Activated naive CD8-positive, alpha-beta T cell treated with anti-CD3 and anti-CD28 coated beads for 36 hours (primary cell): ENCODE measurements at regions not wholly inside any gene's neighbourhood (a gene's known extent, or its start where the extent isn't known, plus 50 kb on each side); places are given as distances from the start of the nearest gene placed in this dataset.

Source experiments
- DNase-seq: peaks from one replicate; pipeline ENCODE4 v3.0.0; 2021
- H3K27ac Mint-ChIP-seq: one replicate; pipeline ENCODE4 v1.8.0; 2022; ENCODE audit warnings: mild to moderate bottlenecking, moderate library complexity, mixed read lengths
- H3K27me3 Mint-ChIP-seq: one replicate; pipeline ENCODE4 v1.8.0; 2022; ENCODE audit warnings: mild to moderate bottlenecking, mixed read lengths
- H3K36me3 Mint-ChIP-seq: one replicate; pipeline ENCODE4 v1.8.0; 2021; ENCODE audit warnings: mild to moderate bottlenecking, mixed read lengths
- H3K4me1 Mint-ChIP-seq: one replicate; pipeline ENCODE4 v1.8.0; 2021; ENCODE audit warnings: mixed read lengths
- H3K4me3 Mint-ChIP-seq: one replicate; pipeline ENCODE4 v1.8.0; 2022; ENCODE audit warnings: mild to moderate bottlenecking, moderate library complexity, mixed read lengths
- H3K9me3 Mint-ChIP-seq: one replicate; pipeline ENCODE4 v1.8.0; 2022; ENCODE audit warnings: mixed read lengths

DNA sequence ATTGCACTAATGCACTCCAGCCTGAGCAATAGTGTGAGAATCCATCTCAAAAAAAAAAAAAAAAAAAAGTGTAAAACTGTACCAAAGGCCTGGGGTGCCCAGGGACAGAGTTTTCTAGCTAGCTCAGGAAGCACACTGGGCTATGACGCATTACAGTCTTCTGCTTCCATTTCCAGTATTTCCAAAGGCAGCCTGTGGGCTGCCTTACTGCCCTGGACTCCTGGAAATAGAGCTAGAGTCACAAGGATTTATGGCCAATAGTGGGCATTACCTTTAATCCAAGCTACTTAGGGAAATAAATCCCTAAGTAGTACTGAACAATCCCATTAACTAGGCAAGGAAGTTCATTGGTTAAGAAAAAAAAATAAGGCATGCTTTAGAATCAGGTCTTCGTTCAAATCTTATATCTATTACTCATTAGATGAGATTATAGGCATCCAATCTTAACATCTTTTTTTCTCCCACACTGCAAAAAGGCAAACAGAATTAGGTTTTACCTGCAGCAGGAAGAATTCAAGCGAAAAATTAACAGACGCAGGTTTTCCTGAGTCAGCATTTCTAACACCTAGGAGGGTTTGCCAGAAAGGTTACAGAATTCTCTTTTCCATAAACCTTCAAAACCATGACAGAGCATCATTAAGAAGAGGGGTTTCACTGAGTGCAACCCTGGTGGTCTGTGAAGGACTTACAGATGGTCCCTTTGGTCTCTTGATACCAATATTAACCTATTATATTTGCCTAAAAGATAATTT, 85.6 kb upstream of the CCDC112 start:
- Mint-ChIP-seq H3K36me3 (no peaks in the 10 kb centered on the region), H3K4me3 (no peak overlapping the region), H3K4me1 (peaks cover 2% of the 10 kb centered on the region), H3K27me3 (peaks cover 4% of the 10 kb centered on the region), H3K9me3 (no peaks in the 10 kb centered on the region), H3K27ac (no peak overlapping the region)
- DNase-seq: no peak

DNA sequence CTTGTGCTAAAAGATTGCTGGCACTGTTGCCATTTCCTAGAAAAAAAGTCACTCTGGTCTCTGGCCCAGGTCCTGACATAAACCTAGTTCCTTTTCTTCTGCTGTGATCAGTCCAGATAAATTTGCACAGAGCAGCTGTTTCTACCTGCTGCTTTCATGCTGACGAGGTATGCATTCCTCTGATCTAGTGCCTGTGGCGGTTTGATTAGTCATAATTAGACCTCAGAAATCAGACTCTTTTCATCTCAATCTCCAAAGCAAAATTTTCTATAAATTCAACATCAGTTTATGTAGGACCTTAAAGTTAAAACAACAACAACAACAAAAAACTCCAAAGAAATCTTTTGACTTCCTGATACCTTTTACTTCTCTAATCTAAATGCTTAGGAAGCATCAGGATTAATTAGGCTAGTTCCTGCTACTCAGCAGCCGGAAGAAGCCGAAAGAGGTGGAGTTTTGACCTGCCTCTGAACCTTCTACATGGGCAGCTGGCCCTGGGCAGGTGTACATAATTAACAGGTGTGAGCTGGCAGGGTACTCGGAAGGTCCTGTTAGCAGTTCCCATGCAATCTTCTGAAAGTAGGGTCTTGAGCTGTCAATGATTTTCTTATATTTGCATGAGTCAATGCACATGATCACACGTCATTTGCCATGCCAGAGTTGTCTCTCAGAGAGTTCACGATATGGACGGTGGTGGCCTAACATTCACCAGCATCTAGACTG, 83.3 kb upstream of the CCDC112 start:
- peaks cover 2% of the 10 kb centered on the region for H3K4me1 Mint-ChIP-seq
- H3K9me3 Mint-ChIP-seq: no peaks in the 10 kb centered on the region
- no peak overlapping the region for H3K4me3 Mint-ChIP-seq
- H3K27me3 Mint-ChIP-seq: peaks cover 4% of the 10 kb centered on the region
- H3K36me3 Mint-ChIP-seq: no peaks in the 10 kb centered on the region
- DNase-seq: no peak
- H3K27ac Mint-ChIP-seq: no peak overlapping the region

DNA sequence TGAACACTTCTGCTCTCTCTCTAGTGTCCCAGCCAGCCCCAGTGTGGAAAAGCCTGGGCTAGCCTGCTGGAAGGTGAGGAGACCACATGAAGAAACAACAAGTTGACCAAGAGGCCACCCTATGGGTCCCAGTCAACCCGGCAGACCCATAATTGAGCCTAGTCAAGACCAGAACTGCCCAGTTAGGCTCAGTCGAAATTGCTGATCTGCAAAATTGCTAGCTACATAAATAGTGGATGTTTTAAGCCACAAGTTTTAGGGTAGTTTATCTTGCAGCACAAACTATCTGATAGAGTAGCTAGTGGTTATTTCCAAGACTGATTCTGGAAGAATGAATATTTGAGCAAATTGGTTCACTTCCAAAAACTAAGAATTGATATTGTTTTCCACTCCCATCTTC, 82.3 kb upstream of the CCDC112 start:
- H3K4me1 Mint-ChIP-seq: peaks cover 2% of the 10 kb centered on the region
- no peak for DNase-seq
- H3K9me3 Mint-ChIP-seq: no peaks in the 10 kb centered on the region
- H3K27ac Mint-ChIP-seq: no peak overlapping the region
- H3K4me3 Mint-ChIP-seq: no peak overlapping the region
- H3K36me3 Mint-ChIP-seq: no peaks in the 10 kb centered on the region
- peaks cover 4% of the 10 kb centered on the region for H3K27me3 Mint-ChIP-seq

DNA sequence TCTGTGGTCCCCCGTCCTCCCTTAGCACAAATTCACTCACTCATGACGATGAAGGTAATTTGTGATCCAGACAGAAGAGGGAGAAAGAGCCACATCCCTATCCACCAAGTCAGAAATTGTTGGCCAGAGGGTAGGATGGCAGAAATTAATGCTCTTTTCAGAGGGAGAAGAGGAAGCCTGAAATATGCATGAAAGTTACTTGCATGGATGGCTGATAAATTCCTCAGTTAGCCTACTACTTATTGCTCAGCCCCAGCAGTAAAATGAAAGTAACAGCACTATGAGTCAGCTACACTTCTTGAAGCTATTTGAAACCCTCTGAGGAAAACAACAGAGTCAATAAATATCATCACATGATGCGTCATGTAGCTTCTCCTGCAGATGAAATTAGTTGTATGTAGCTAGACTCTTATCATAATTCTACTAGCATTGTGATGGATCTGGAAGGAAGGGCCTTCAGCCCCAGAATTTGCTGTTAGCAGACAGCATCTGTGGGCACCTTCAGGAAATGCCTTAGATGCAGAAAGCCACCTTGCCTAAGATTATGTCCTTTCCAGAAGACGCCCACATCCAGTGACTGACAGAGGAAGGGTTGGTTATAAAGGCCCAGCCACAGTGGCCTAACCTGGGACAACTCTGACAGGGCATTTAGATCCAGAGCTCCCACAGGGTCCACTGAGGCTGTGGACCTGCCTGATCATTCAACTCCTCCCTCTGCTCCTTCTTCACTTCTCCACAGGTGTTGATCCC, 81.2 kb upstream of the CCDC112 start:
- no peak overlapping the region for H3K4me3 Mint-ChIP-seq
- H3K4me1 Mint-ChIP-seq: peaks cover 2% of the 10 kb centered on the region
- no peaks in the 10 kb centered on the region for H3K36me3 Mint-ChIP-seq

DNA sequence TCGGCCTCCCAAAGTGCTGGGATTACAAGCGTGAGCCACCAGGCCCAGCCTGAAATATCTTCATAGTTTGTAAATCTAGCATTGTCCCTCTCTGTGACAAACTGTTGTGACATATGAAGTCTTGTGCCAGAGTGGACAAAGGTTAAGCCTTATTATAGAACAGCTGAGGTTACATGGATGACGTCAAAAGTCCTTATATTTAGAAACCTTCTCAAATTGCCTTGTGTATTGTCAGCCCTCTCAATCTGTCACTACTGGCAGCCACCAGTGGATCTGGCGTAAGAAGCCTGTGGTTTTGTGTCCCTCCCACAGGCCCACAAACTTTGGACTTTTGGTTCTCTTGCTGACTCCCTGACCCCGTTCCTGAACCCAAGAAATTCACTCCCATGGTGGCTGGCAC, 79.4 kb upstream of the CCDC112 start:
- H3K4me3 Mint-ChIP-seq: no peak overlapping the region
- DNase-seq: no peak
- H3K27me3 Mint-ChIP-seq: peaks cover 4% of the 10 kb centered on the region
- H3K9me3 Mint-ChIP-seq: no peaks in the 10 kb centered on the region
- H3K27ac Mint-ChIP-seq: no peak overlapping the region
- peaks cover 2% of the 10 kb centered on the region for H3K4me1 Mint-ChIP-seq
- no peaks in the 10 kb centered on the region for H3K36me3 Mint-ChIP-seq

More for the DNA sequence above, 81.2 kb upstream of the CCDC112 start:
- H3K9me3 Mint-ChIP-seq: no peaks in the 10 kb centered on the region
- no peak overlapping the region for H3K27ac Mint-ChIP-seq
- DNase-seq: no peak
- H3K27me3 Mint-ChIP-seq: peaks cover 4% of the 10 kb centered on the region

DNA sequence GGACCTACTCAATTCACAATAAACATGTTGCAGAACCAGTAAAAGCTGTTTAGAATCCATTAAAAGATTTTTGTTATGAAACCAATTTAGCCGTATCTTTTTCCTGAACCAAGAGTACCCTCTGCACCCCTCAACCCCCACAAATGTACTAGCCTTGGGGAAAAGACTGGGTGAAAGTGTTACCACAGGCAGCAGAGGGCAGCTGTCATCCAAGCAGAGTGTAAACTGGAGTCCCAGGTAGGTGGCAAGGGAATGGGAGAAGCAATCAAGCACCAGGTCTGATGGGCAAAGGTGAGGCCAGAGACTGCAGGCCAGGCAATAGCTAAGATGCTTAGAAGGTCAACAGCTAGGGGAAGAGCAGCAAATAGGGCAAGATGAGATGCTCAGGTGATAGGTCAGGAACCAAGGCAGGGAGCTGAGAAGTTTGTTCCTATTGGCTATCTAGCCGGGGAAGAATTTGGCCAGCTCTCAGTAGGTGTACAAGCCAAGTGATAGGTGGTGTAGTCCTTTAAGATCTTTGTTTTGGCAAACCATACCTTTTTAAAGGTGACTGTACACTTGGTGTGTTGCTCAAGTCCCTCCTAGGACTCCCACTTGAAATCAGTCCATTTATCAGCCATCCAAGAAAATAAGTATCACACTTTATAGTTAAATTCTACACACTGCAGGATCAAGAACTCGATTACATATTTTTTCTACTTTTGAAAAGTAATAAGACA, 77.8 kb upstream of the CCDC112 start:
- Mint-ChIP-seq H3K27ac (no peak overlapping the region), H3K36me3 (no peaks in the 10 kb centered on the region), H3K27me3 (peaks cover 4% of the 10 kb centered on the region), H3K4me1 (no peaks in the 10 kb centered on the region), H3K9me3 (no peaks in the 10 kb centered on the region), H3K4me3 (no peak overlapping the region)
- no peak for DNase-seq

DNA sequence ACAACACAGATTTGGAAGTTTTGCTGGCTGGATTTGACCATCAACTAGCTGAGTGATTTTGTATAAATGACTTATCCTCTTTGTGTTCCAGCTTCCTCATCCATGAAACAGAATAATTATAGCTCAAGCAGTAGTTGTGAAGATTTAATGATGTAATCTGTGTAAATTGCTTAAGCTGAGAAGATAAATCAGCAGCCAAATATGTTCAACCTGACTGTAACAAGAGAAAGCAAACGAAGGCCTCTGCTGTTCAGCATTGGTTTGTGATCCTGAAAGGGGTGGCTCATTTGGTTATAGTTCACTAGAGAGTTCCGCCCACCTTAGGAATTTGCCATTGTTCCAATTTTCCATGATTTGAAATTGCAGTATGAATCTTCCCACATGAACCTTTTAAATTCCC, 75.7 kb upstream of the CCDC112 start:
- no peak overlapping the region for H3K4me3 Mint-ChIP-seq
- no peaks in the 10 kb centered on the region for H3K9me3 Mint-ChIP-seq
- no peaks in the 10 kb centered on the region for H3K4me1 Mint-ChIP-seq
- peaks cover 6% of the 10 kb centered on the region for H3K27me3 Mint-ChIP-seq
- H3K27ac Mint-ChIP-seq: no peak overlapping the region
- H3K36me3 Mint-ChIP-seq: no peaks in the 10 kb centered on the region
- DNase-seq: no peak

DNA sequence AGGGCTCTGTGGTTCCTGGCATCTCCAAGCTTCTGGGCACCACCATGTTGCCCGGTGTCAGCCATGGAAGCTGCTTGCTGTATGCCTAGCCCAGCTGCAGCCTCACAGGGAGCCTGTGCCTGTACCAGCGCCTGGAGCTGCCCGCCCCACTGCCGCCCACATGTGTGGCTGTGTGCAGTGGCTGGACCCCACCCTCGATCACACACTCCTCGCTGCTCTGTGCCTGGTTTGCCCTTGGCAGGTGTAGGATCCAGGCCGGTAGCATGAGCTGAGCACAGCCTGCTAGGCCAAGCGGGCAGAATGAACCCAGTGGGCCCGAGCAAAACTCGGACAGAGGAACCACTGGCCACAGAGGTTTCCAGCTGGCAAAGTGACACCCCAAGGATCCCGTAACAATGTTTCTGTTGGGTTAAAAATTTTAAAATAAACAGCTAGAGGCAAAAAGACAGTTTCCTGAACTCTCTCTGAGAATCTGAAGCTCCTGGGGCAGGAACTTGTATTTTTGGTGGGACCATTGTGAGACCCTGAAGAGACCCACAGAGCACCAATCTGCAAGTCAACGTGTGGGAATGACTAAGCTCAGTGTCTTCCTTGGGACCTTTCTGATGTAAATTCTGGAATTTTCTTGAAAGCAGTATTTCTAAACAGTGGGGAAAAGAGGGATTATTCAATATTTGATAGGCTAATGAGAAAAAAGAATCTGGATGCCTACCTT, 73.1 kb upstream of the CCDC112 start:
- peaks cover 6% of the 10 kb centered on the region for H3K27me3 Mint-ChIP-seq
- no peak overlapping the region for H3K27ac Mint-ChIP-seq
- no peaks in the 10 kb centered on the region for H3K9me3 Mint-ChIP-seq
- DNase-seq: no peak
- H3K4me1 Mint-ChIP-seq: no peaks in the 10 kb centered on the region
- no peaks in the 10 kb centered on the region for H3K36me3 Mint-ChIP-seq
- no peak overlapping the region for H3K4me3 Mint-ChIP-seq

DNA sequence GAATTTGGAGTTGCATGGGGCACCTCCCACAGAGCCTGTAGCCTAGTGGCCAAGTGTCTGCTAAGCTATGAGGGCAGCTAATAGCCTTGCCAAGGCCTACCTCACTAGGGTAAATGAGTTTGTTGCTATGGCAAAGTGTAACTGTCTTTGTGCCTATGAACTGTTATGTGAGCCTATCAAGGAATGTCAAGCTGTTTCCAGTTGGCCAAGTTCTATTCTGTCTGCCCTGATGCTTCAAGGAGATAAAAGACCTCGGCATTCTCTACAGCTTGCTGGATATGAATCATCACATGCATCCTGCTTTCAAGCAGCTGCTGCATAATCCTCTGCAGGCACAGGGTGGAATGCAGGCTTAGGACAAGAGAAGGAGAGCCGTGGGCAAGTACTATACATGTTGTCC, 69.8 kb upstream of the CCDC112 start:
- no peak overlapping the region for H3K4me3 Mint-ChIP-seq
- no peaks in the 10 kb centered on the region for H3K9me3 Mint-ChIP-seq
- peaks cover 6% of the 10 kb centered on the region for H3K27me3 Mint-ChIP-seq
- no peaks in the 10 kb centered on the region for H3K4me1 Mint-ChIP-seq
- DNase-seq: no peak
- H3K36me3 Mint-ChIP-seq: no peaks in the 10 kb centered on the region
- no peak overlapping the region for H3K27ac Mint-ChIP-seq

DNA sequence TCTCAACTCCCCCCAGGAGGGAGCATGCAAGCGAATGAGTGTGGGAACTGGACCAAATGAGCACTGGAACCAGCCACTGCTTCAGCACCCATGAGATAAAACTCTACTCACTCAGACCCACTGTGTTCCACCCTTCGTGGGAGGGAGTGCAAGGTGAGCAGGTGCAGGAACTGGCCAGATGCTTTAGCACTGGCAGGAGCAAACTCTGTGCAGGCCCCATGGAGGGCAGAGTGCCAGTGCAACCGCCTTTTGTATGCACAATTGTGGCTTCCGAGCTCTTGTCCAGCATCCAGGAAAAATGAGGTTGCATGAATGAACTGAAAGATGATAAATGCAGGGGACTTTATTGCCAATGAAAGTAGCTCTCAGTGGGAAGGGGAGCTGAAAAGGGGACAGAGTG, 67.4 kb upstream of the CCDC112 start:
- Mint-ChIP-seq H3K36me3 (no peaks in the 10 kb centered on the region), H3K9me3 (no peaks in the 10 kb centered on the region), H3K4me1 (no peaks in the 10 kb centered on the region), H3K4me3 (no peak overlapping the region), H3K27ac (no peak overlapping the region), H3K27me3 (peaks cover 15% of the 10 kb centered on the region)
- DNase-seq: no peak

DNA sequence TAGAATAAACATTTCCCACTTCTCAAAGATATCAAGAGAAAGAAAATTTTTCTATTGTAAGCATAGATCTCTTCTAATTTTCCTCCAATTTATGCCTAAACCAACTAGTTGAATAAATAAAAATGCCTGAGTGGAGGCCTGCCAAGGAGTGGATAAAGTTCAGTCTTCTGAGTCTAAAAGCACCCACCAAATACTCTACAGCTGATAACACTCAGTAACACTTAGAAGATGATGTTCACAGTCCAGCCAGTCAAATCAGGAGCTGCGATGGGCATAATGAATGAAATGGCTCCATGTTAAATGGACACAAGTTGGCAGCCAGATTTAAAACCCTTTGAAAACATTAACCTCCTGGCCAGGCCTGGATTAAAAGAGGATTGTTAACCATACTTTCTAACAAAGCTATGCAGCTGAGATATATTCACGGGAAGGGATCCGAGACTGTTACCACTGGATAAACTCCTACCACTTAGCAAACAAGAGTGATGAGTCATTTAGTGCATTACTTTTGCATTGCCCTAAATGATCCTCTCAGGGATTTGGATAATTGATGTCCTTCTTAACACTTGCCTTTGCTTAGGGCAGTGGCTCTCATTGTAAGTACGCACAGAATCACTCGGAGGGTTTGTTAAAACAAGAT, 63.7 kb upstream of the CCDC112 start:
- Mint-ChIP-seq H3K4me1 (no peaks in the 10 kb centered on the region), H3K27ac (no peak overlapping the region), H3K27me3 (peaks cover 30% of the 10 kb centered on the region), H3K36me3 (no peaks in the 10 kb centered on the region), H3K9me3 (no peaks in the 10 kb centered on the region), H3K4me3 (no peak overlapping the region)
- DNase-seq: no peak

DNA sequence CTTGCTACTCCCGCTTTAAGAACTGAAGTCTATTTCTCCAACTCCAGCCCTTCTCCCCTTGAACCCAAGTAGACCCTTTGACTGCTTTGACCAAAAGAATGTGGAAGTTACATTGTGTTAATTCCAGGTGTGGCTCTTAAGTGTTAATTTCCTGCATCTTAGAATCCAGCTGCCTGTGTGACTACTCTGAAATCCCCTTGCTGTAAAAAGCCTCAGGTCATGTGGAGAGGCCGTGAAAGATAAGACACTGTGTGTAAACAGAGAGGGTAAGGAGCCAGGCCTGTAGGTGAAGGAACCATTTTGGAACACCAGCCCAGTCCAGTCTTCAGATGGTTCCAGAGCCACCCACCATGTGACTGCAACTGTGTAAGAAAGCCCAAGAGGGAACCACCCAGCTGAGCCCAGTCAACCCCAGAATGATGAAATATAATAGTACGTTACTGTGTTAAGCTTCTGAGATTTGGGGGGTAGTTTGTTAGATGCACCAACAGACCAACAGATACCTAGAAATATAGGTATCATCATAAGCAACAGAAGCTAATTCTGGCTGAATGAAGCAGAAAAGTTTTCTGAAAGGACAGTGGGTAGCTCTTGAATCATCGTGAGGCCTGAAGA, 59.4 kb upstream of the CCDC112 start:
- Mint-ChIP-seq H3K9me3 (no peaks in the 10 kb centered on the region), H3K4me3 (no peak overlapping the region), H3K27ac (no peak overlapping the region), H3K36me3 (no peaks in the 10 kb centered on the region), H3K4me1 (no peaks in the 10 kb centered on the region), H3K27me3 (peaks cover 46% of the 10 kb centered on the region)
- no peak for DNase-seq

DNA sequence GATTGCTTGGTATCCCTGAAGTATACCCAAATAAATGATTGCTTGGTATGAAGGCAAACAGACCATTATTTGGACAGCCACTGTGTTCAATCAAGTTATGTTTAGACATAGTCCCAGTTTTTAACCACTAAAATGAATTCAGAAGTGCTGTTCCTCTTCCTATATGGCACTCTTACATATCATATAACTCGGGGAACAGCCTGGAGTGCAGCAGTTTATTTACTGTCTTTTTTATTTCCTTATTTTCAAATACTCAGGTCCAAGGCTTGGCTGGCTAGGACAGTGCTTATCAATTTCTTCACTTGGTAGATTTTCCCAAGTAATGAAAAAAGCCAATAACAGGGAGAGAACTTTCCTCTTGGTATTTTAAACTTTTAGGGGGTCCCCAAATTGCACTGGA, 58.6 kb upstream of the CCDC112 start:
- Mint-ChIP-seq H3K9me3 (no peaks in the 10 kb centered on the region), H3K27ac (no peak overlapping the region), H3K27me3 (peaks cover 46% of the 10 kb centered on the region), H3K36me3 (no peaks in the 10 kb centered on the region), H3K4me3 (no peak overlapping the region), H3K4me1 (no peaks in the 10 kb centered on the region)
- DNase-seq: no peak

DNA sequence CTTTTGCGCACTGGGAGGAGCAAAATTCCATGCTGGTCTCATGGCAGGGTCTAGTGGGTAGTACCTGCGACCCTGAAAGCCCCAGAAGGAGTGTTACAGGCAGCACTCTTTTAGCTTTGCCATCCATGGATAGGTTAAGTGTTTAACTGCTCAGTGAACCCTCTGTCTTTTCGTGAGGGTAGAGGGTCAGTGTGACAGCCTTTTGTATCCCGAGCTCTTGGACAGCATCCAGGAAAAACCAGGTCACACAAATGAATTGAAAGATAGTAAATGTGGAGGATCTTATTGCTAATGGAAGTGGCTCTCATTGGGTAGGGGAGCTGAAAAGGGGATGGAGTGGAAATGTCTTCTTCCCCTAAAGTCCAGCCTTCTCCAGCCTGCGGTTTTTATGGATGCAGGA, 57.8 kb upstream of the CCDC112 start:
- H3K4me3 Mint-ChIP-seq: no peak overlapping the region
- H3K4me1 Mint-ChIP-seq: no peaks in the 10 kb centered on the region
- no peak for DNase-seq
- no peak overlapping the region for H3K27ac Mint-ChIP-seq
- peaks cover 46% of the 10 kb centered on the region for H3K27me3 Mint-ChIP-seq
- H3K9me3 Mint-ChIP-seq: no peaks in the 10 kb centered on the region
- H3K36me3 Mint-ChIP-seq: no peaks in the 10 kb centered on the region
